Activated CD8-positive, alpha-beta memory T cell treated with anti-CD3 and anti-CD28 coated beads, Interleukin-2, amount 50 U/mL, for 48 hours (primary cell): ENCODE measurements at regions not wholly inside any gene's neighbourhood (a gene's known extent, or its start where the extent isn't known, plus 50 kb on each side); places are given as distances from the start of the nearest gene placed in this dataset.

Experiments
- DNase-seq: peaks from one replicate; pipeline ENCODE4 v3.0.0-alpha.2; 2020

DNA sequence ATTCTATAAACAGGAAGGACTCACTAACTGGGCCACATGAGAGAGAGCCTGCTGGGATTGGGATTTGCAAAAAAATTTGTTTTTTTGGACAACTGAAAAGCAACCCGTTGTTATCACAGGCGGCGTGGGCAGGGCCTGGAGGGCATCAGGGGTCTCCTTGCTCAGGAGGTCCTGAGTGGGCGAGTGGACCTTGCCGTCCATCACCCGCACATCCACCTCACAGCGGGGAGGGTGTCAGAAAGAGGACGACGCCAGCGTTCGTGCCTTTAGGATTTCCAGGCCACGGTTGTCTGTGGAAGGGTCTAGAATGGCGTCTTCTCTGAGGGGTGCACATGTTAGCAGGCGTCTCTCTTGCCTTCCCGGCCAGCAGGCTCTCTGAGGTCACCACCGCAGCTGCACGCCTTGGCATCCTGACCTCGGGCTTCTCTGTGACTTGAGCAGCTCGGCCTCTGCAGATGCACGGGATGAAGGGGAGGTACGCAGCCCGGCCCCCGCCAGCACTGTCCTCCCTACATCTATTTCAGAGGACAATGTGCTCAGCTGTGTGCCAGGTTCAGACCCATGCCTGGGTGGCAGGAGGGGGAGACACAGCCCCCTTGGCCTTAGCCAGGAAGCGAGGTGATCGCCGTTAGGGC is 749.5 kb downstream of the BRD1 start:
- no peak for DNase-seq

DNA sequence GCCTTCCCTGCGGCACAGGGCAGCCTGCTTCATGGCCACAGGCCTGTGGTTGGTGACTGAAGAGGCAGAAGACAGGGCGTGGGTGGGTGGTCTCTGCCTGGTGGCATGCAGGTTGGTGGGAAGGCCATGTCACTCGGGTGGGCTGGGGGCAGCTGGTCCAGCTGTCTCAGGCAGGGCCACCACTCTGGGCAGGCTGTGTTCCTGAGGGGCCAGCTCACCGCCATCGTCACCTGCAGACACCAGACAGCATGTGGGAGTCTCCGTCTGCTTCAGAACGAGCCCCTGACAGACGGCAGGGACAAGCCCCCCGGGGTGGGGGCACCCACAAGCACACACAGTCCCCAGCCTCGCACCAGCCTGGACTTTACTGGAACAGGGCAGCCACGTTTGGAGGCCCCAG is 750.1 kb downstream of the BRD1 start:
- DNase-seq = no peak

DNA sequence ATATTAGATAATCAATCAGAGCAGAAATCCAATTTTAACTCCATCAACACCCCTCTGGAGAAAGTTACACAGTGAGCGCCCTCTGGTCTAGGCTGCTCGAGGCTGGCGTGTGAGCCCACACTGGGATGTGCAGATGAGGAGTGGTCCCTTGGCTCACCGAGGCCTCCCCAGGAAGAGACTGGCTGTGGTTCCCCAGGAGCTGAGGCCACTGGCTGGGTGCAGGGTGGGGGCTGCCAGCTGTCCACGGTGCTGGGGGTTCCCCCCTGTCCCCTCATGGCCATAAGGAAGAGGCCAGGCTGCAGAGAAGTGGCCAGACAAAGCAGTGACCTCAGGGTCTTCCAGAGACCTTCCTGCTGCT is 750.7 kb downstream of the BRD1 start:
- no peak for DNase-seq

DNA sequence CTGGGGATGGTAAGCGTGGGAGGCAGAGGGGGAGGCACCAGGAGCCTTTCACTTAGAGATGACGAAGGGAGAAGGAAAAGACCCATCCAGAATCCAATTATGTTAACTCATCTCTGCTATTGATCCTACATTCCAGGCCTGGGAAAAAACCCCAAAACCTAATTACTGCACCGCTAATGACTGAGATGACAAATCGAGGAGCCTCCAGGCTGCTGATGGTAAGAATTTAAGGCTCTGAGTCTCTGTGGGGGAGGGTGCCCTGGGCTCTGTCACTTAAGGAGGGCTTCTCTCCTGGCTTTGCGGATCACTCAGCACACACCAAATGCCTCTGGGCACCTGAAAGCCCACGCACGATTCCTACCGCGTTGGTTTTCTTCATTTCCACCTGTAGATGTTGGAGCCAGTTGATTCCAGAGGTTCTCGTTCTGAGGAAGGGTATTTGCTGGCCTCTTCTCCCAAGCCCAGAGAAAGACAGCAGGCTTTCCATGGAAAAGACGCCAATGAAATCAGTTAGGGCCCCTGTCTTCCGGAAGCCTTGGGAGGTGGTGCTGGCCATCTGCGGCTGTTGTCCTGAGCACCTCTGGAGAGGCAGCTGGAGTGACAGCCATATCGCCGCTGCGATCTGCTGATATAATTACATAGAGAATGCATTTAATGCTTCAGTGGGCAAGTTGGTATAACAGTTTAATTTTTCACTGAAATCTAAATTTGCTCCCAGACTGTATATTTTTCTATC is 751.2 kb downstream of the BRD1 start:
- DNase-seq = no peak

DNA sequence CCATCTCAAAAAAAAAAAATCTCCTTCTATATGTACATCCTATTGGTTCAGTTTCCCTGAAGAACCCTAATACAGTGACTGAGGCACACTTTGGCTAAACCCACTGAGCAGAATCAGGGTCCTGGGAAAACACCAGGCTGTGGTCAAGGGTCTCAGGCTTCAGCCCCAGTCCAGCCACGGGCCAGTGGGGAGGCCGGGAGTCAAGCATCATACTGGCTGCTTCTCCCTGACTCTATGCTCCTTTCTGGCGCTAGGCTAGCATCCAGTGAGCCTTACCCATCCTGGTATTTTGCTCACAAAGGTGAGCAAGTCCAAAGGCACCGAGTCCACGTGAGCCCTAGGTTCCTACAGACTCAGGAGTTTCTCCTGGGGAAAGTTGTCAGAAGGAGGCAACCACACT is 752.5 kb downstream of the BRD1 start:
- DNase-seq = no peak

DNA sequence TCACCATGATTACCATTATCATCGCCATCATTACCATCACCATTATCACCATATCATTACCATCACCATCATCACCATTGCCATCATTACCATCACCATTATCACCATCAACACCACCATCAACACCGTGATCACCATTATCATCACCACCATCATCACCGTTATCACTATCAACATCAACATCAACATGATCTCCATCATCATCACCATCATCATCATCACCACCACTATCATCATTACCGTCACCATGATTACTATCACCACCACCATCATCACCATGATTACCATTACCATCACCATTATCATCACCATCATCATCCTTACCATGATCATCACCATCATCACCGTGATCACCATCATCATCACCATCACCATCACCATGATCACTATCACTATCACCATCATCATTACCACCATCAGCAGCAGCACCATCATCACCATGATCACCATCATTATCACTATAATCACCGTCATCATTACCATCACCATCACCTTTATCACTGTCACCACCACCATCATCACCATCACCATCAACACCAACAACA is 753.7 kb downstream of the BRD1 start:
- no peak for DNase-seq

DNA sequence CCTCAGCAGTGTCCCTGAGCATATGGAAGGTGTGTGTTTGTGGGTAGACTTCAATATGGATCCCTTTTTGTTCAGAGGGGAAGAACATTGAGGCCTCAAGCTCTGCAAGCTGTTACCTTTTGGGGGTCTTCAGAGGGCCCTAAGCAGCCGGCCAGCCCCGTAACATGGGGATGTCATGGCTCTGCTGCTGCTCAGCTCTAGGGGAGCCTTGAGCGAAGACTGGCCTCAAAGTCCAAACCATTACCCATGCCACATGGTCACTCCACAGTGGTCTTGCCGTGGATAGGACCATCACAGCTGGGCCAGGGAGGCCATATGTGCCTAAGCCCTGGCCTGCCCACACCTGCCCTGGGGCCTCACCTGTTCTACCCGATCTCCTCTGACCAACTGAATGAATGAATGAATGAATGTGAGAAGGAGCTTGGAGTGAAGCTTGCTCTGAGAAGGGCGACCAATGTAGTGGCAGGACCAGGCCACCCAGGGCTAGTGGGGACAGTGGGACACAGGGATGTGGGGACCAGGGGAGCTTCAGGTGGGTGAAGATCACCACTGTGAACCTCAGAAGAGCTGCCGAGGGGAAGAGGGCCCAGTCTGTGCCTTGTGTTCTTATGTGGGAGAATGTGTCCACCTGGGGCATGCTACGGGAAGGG is 754.6 kb downstream of the BRD1 start:
- DNase-seq = no peak

DNA sequence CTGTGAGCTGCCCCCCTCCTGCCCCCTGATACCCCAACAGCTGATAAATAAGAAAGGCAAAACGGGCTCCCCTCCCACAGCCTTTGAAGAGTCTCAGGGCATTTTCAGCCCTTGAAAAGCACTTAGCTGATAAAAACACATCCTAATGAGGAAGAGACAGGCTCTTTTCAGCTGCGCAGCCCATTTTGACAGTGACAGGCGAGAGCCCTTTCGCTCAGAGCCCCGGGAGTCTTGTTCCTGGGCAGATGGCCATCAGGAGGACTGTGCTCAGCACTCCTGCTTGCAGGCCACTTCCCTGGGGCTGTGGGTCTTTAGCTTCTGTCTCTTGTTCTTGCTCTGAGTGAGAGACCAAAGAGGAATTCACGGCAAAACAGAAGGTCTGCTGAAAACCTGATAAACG is 757.2 kb downstream of the BRD1 start:
- no peak for DNase-seq

DNA sequence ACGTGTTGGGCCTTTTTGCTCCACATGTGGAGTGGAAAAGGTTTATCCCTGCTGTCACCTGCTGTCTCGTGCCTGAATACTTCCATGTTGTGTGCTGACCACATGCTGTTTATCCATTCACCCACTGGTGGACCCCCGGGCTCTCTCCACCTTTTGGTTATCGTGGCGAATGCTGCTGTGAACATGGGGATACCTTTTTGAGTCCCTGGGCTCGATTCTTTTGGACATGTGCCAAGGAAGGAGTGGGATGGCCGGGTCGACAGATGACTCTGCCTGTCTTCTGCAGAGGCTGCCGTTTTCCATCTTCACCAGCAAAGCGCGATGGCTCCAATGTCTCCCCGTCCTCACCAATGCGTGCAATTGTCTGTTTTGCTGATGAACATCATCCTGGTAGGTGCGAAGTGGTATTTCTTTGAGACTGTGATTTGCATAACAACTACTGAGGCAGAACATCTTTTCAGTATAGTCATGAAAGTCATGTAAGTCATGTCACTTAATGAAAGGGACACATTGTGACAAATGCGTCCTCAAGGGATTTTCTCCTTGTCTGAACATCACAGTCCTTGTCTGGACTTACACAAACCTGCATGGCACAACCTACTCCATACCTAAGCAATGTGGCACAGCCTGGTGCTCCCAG is 758.7 kb downstream of the BRD1 start:
- DNase-seq = no peak

DNA sequence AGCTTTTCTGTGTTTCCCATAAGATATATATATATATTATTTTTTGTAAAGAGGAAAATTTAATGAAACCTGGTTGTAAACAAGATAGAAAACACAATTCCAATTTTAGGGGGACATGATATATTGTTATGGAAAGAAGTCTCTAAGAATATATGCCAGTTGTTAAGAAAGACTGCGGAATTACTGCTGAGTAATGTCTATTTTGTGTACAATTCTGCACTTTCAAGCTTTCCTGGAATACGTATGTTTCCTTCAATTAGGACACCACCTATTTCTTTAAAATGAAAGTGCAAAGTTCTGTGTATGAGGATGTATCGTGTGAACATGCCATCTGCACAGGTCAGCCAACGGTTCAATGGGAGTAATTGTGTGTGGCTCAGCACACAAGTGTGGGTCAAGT is 760.2 kb downstream of the BRD1 start:
- DNase-seq = no peak

DNA sequence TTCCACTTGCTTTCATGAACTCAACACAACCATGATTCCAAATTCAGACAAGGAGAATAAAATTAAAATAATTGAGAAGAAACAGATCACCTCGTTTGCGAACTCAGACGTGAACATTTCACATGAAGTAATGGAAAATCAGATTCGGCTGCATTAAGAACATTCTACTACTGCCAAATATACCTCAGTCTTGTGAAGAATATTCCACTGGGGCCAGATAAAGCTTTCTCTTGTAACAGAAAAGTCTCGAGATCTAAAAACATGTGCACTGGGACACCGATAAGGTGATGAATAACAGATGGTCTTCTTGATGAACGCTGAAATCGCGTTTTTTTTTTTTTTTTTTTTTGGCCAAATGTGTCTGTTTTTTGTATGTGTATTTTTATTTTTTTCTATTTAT is 761.1 kb downstream of the BRD1 start:
- no peak for DNase-seq

DNA sequence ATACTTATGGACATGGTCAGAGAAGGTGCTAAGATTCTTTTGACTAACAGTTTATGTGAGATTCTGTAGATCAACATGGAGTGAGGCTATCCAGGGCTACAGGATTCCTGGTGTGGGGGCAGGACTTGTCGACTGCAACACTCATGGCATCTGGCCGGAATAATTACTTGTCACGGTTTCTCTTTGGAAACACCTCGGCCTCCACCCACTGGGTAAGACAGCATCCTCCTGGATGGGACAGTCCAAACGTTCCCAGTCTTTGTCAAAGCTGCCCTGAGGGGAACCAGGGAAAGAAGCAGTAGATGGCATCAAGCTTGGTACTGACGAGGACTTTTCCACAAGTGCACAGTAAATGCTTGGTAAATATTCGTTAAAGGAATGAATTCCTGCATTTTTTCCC is 762.8 kb downstream of the BRD1 start:
- no peak for DNase-seq

DNA sequence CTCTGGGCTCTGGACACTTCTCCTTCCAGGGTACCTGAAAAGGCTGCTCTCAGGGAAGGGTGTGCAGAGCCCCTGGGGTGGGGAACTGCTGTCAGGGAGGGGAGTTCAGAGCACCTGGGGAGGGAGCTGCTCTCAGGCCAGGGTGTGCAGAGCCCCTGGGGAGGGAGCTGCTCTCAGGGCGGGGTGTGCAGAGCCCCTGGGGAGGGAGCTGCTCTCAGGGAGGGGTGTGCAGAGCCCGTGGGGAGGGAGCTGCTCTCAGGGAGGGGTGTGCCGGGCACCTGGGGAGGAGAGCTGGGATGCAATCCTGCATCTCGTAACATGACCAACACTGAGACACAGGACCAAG is 764.2 kb downstream of the BRD1 start:
- no peak for DNase-seq

DNA sequence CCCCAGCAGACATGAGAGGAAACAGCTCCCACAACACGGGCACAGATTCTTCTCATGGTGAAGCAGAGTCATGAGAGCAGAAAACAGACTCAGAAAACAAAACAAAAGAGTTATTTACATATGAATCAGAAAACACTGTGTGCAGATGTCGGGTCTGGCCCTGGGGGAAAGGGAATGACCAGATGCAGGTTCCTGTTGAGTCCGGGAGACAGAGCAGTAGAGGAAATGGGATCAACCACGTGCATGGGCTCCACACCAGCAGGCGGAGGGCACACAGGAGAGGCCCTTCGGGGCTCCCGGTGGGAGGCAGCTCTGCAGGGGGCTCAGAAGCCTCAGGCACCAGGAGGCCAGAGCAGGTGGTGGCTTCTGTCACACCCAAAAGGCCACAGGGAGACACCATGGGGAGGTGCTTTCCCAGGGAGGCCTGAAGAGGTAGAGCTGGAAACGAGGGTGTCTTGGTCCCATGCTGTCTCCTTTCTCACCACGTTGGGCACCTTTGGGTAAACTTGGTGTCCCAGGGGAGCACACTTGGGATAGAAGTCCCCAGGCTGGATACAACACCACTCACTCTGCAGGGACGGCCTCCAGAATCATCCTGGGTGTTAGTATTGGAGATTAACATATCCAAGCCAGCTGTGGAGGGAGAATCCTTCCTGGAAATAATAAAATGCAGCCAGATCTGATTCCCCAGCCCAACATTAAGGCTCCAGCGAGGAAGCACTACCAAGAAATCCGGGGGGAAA is 764.7 kb downstream of the BRD1 start:
- no peak for DNase-seq

DNA sequence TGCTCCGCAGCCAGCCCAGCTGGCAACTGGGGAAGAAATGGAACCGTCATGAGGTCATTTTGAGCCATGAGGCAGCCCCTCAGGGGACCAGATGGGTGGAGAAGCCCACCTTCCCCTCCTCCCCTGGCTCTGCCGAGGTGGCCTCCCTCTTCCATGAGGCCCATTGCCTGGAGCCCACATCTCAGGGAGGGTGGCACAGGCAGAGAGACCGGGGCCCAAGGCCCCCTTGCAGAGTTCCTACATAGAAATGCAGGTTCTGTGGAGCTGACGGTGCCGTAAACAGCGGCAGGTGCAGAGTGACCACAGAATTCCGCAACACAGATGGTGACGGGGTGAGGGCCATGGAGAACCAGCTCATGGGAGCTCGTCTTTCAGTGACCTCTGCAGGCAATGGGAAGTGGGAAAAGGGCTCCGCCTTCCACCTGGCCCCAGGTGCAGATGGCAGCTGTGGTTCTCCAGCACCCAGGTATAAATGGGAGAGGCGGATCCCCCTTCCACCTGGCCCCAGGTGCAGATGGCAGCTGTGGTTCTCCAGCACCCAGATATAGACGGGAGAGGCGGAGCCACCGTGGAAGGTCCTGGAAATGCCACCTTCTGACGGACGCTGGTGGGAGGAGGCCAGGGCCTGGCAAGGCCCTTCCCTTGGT is 765.4 kb downstream of the BRD1 start:
- DNase-seq = no peak

DNA sequence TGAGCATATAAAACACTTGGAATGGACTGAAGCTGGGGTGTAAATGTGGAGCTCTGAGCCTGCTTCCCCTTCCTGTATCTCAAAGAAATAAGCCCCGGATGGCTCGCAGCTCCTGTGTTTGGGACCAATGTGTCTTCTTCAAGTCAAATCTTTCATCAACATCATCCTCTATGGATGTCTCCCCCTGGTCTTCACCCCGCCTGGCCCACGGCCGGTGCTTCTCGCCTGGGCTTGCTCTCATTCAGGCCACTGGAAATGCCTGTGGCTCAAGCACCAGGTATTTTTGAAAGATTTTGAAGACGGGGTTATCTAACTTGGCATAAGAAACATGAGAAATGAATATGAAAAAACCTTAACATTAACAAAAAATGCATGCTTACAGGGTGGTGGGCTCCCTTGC is 769.8 kb downstream of the BRD1 start:
- no peak for DNase-seq

DNA sequence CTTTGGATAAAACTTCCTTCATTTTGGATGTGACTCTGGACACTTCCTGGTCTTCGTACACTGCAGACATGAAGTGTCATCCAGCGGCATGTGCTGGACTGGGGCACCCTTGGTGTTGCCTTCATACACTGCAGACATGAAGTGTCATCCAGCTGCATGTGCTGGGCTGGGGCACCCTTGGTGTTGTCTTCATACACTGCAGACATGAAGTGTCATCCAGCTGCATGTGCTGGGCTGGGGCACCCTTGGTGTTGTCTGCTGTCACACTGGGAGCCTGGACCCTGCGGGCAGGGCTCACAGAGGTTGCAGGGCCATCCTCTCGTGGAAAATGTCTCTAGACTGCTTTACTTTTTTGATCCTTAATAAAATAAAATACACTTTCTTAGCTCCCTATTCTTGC is 771.4 kb downstream of the BRD1 start:
- no peak for DNase-seq

DNA sequence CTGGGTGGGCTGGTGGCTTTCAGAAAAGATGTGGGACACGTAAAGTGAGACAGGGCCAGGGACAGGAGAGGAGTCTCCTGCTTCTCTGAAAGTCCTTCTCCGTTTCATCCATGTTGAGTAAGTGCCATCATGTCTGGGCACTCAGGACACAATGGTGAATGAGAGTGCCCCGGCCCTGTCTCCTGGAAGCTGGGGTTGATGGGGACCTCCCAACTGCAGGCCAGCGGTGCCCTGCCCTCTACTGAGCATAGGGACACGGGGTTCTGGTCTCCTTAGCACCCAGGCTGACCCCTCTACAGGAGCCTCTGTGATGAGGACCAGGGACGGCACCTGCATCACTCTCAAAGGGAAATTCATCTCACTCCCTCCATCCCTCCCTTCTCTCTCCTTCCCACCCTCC is 772.3 kb downstream of the BRD1 start:
- DNase-seq = no peak

DNA sequence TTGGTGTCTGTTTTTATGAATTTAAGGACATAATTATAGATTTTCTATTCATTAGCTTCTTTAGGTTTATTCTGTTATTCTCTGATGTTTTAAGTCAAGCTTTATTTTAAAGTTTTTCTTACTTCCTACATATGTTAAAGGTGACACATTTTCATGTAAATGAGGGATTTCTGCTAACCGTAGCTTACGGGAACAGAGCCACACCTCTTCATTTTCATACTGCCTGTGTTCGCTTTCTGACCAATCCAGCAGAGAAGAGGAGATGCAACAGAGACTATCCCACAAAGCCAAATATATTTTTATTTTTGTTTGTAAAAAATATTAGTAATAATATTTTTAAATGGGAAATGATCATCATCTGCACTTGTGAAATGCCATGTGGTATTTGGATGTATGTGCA is 774.1 kb downstream of the BRD1 start:
- no peak for DNase-seq

DNA sequence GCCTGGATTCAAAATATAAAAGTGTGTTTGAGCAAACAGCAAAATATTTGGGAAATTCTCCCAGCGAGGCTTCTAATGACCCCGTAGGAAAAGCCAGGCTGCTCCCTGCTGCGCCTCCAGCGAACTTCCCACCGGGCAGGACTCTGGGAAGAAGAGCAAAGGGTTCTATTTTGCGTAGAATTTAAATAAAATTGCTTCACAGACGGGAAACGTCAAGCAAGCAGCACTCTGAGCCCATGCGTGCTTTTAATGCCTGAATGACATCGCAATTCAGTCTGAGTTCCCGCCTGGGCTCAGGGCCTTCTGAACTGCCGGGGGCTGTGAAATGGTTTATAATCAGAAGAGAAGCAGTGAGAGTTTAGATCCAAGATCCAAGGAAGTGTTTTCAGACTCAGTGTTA is 775.1 kb downstream of the BRD1 start:
- DNase-seq = no peak

DNA sequence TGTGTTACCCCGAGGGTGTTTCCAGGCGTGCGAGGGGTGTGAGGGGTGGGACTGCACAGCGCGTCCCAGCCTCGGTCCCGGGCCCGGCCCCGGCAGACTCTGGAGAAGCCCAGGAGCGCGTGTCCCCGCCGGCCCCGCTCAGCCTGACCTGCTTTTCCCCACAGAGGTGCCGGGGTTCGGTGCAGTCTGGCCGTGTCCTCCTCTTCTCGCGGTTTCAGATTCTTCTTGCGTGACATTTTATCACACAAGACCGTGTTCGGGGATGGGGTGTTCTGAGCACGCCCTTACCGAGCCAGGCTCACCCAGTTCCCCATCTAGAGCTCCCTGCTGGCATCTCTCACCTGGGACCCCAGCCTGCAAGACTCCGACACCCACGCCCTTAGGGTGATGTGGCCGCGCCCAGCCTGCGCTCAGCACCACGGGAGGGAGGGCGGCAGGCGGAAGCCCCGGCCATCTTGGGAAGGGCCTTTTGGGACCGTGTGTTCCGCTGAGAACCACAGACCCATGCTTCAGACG is 775.6 kb downstream of the BRD1 start:
- DNase-seq = peak; percentile 53

DNA sequence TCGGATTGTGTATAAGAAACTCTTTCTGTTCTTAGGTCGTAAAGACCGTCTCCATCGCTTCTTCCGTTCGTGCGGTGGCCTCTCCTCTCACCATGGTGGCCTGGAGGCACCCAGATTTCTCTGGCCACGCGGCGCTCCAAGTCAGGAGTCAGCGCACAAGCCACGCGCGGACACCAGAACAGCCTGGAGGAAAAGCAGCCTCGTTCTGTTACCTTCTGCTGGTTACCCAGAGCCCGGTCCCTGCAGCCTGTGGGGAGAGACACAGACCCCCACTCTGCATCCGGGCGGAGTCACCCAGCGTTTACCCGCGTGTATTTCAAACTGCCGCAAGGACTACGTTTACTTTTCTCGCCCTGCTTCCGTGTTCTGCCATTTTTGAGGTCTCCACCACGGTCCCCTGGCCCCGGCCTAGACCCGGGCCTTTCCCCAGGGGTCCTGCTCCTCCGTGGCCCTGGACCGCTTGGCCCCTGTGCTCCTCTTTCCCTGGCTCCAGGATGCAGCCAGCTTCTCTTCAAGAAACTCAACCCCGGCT is 776.1 kb downstream of the BRD1 start:
- DNase-seq = no peak
